ENCODE measurements at regions not wholly inside any gene's neighbourhood (a gene's known extent, or its start where the extent isn't known, plus 50 kb on each side); places are given as distances from the start of the nearest gene placed in this dataset.

- H3K27me3 ChIP-seq: no peaks in the 10 kb centered on the region
- intact Hi-C loops (cut with DNase I): no loop called here
- H3K4me1 ChIP-seq (ENCODE audit: insufficient read depth): peaks cover 3% of the 10 kb centered on the region
- WGBS, 3 donors: 56 to 76% (median 72%) methylated on average over 8 of the region's 8 CpGs
- no peak overlapping the region for H3K4me3 ChIP-seq
- H3K36me3 ChIP-seq: no peaks in the 10 kb centered on the region
- no peak for DNase-seq
- TF ChIP-seq EP300 (IDR thresholded peaks at IDR 0.05) (no peak), CTCF (IDR thresholded peaks at IDR 0.05) (no peak)
- no peak overlapping the region for H3K27ac ChIP-seq
- H3K9me3 ChIP-seq: no peaks in the 10 kb centered on the region
Measured at GRCh38 chr5:74183041-74183440, 457.5 kb downstream of the ENC1 start.

DNA sequence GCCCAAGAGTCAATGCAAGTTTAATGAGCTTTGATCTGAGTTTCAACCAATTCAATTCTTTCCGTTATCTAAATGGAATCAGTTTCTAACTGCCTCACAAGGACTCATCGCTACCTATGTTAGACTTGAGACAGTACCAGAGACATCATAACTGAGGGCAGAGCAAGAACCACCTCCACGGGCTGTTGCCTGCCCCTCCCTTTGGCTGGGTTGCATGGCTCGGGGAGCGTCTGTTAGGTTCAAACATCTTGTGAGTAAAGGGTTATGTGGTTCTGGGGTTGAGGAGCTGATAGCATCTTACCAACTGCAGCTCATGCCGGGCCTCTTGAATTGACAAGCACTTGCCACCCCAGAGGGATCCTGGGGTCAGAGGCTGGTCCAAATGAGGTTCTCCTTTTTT, 457.9 kb downstream of the ENC1 start:
- TF ChIP-seq EP300 (IDR thresholded peaks at IDR 0.05) (no peak), CTCF (IDR thresholded peaks at IDR 0.05) (no peak), POLR2A (IDR thresholded peaks at IDR 0.05) (no peak)
- intact Hi-C loops (cut with DNase I): no loop called here
- Histone ChIP-seq H3K4me1 (ENCODE audit: insufficient read depth) (peaks cover 3% of the 10 kb centered on the region), H3K36me3 (no peaks in the 10 kb centered on the region), H3K9me3 (no peaks in the 10 kb centered on the region), H3K4me3 (no peak overlapping the region), H3K27ac (no peak overlapping the region), H3K27me3 (no peaks in the 10 kb centered on the region)
- DNase-seq: no peak
- WGBS, 3 donors: 73 to 81% (median 80%) methylated on average over 6 of the region's 6 CpGs

DNA sequence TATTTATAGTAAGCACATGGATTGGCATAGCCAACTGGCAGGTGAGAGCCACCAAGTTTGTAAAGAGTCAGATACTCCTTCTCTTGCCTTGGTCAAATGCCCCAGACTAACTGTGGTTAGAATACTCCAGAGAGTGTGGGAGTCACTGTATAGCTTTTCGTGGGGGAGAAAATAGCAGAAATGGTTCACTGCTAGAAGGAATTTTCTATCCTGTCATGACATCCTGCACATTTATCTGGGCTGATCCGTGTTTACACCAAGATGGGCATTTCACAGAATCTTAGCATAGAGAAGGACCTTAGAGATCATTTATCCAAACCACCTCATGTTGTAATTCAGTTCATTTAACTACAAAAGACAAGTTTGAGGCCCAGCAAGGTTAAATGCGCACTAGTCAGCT, 460.8 kb downstream of the ENC1 start:
- H3K27ac ChIP-seq: no peak overlapping the region
- no peaks in the 10 kb centered on the region for H3K36me3 ChIP-seq
- TF ChIP-seq POLR2A (IDR thresholded peaks at IDR 0.05) (no peak), EP300 (IDR thresholded peaks at IDR 0.05) (no peak), CTCF (IDR thresholded peaks at IDR 0.05) (no peak)
- intact Hi-C loops (cut with DNase I): no loop called here
- peaks cover 1% of the 10 kb centered on the region for H3K4me1 ChIP-seq (ENCODE audit: insufficient read depth)
- WGBS, 3 donors: 58 to 78% (median 67%) methylated on average over 3 of the region's 3 CpGs
- H3K4me3 ChIP-seq: no peak overlapping the region
- H3K9me3 ChIP-seq: no peaks in the 10 kb centered on the region
- no peaks in the 10 kb centered on the region for H3K27me3 ChIP-seq
- no peak for DNase-seq

DNA sequence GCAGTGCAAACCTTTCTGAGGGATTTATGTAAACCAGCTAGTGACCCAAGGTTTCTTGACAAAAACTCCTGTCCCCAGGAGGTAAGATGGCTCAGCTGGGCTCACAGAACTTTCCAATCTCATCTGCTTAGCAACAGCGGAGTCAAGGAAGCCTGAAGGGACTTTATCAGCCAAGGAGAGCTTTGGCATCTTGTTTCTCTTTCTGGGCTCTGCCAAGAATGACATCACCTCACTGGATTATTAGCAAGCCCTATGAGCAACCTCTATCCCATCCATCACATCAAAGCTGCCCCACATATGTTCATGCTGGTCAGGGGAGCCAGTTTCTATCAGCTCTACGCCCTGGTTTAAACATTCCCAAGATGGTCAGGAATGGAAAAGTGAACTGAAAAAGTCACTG, 461.3 kb downstream of the ENC1 start:
- intact Hi-C loops (cut with DNase I): no loop called here
- Histone ChIP-seq H3K27me3 (no peaks in the 10 kb centered on the region), H3K4me1 (ENCODE audit: insufficient read depth) (peaks cover 5% of the 10 kb centered on the region), H3K27ac (no peak overlapping the region), H3K4me3 (no peak overlapping the region), H3K9me3 (no peaks in the 10 kb centered on the region), H3K36me3 (no peaks in the 10 kb centered on the region)
- 65 to 85% (median 83%) methylated on average over 2 of the region's 2 CpGs for WGBS, 3 donors
- no peak for DNase-seq
- TF ChIP-seq CTCF (IDR thresholded peaks at IDR 0.05): no peak
- no peak for TF ChIP-seq EP300 (IDR thresholded peaks at IDR 0.05)
- TF ChIP-seq POLR2A (IDR thresholded peaks at IDR 0.05): no peak

DNA sequence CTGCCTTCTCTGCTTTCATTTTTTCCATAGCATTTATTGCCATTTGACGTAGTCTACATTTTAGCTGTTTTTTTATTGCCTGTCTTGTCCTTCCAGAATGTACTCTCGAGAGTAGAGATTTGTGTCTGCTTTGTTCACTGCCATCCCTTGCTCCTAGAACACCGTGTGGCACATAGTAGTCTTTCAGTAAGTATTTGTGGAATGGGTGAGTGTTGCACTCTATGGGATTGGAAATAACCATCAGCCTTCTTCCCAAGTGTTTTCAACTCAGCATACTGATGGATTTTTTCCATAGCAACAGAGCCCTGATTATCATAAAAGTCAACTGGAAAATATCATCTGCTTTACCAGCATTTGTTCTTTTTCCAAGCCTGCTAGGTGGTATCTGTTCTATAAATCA, 462.6 kb downstream of the ENC1 start:
- 91 to 96% (median 95%) methylated on average over 3 of the region's 3 CpGs for WGBS, 3 donors
- Histone ChIP-seq H3K4me3 (no peak overlapping the region), H3K4me1 (ENCODE audit: insufficient read depth) (peaks cover 9% of the 10 kb centered on the region), H3K27ac (no peak overlapping the region), H3K27me3 (no peaks in the 10 kb centered on the region), H3K36me3 (no peaks in the 10 kb centered on the region), H3K9me3 (no peaks in the 10 kb centered on the region)
- DNase-seq: no peak
- intact Hi-C loops (cut with DNase I): no loop called here
- no peak for TF ChIP-seq CTCF (IDR thresholded peaks at IDR 0.05)
- no peak for TF ChIP-seq POLR2A (IDR thresholded peaks at IDR 0.05)
- no peak for TF ChIP-seq EP300 (IDR thresholded peaks at IDR 0.05)

Data from ovary (tissue), 7 donors.